Activated CD4-positive, alpha-beta memory T cell treated with anti-CD3 and anti-CD28 coated beads, Interleukin-2, amount 10 ng/mL, durations not matched to agents 7 days and 5 days (primary cell): ENCODE measurements at regions not wholly inside any gene's neighbourhood (a gene's known extent, or its start where the extent isn't known, plus 50 kb on each side); places are given as distances from the start of the nearest gene placed in this dataset.
"Not testable (repeated sequence)": the region's sequence is repeated elsewhere in the genome, so short reads cannot be mapped to it uniquely, and the experiment has no call there.

Experiments
- CTCF ChIA-PET: fragments of 350-600 bp; sonication (Branson Sonifier 250); formaldehyde crosslinking; loops from one replicate; lab custom pipeline; 2021; ENCODE audit warnings: antibody characterized with exemption, inconsistent platforms; lab: Charles Lee
- POLR2A ChIA-PET: fragments of 350-600 bp; sonication (Branson Sonifier 250); formaldehyde crosslinking; loops from one replicate; lab custom pipeline; 2021; ENCODE audit warnings: antibody characterized with exemption; lab: Charles Lee
- DNase-seq: peaks from one replicate; pipeline ENCODE4 v3.0.0-alpha.2; 2020
- H3K27ac Mint-ChIP-seq: one replicate; pipeline ENCODE4 v1.8.0; 2021; ENCODE audit warnings: mild to moderate bottlenecking, mixed read lengths
- H3K27me3 Mint-ChIP-seq: one replicate; pipeline ENCODE4 v1.8.0; 2021; ENCODE audit warnings: mixed read lengths
- H3K36me3 Mint-ChIP-seq: one replicate; pipeline ENCODE4 v1.8.0; 2021; ENCODE audit warnings: low read depth, mixed read lengths
- H3K4me1 Mint-ChIP-seq: one replicate; pipeline ENCODE4 v1.8.0; 2021; ENCODE audit warnings: mixed read lengths
- H3K4me3 Mint-ChIP-seq: one replicate; pipeline ENCODE4 v1.8.0; 2021; ENCODE audit warnings: mild to moderate bottlenecking, mixed read lengths
- H3K9me3 Mint-ChIP-seq: one replicate; pipeline ENCODE4 v1.8.0; 2021; ENCODE audit warnings: mixed read lengths

DNA sequence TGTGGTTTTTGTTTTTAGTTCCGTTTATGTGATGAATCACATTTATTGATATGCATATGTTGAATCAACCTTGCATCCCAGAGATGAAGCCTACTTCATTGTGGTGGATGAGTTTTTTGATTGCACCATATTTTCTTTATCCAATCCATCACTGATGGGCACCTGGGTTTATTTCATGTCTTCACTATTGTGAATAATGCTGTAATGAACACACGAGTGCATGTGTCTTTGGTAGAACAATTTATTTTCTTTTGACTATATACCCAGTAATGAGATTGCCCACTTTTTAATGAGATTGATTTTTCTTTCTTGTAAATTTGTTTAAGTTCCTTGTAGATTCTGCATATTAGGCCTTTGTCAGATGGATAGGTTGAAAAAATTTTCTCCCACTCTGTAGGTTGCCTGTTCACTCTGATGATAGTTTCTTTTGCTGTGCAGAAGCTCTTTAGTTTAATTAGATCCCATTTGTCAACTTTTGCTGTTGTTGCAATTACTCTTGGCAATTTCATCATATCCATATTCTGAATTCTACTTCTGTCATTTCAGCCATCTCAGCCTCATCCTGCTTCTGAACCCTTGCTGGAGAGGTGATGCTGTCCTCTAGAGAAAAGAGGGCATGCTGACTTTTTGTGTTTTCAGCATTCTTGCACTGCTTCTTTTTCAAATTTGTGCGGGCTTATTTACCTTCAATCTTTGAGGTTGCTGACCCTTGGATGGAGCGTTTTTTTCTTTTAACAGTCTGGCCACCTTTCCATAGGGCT is 96.2 kb upstream of the CTAGE1 start:
- POLR2A ChIA-PET: no interaction called here
- Mint-ChIP-seq H3K36me3 (no peaks in the 10 kb centered on the region), H3K27me3 (no peaks in the 10 kb centered on the region), H3K4me3 (no peak overlapping the region), H3K9me3 (peaks cover 2% of the 10 kb centered on the region), H3K27ac (no peak overlapping the region), H3K4me1 (no peaks in the 10 kb centered on the region)
- DNase-seq: no peak
- CTCF ChIA-PET: no interaction called here

GRCh38 chr18:22514655-22515054 is 96.9 kb upstream of the CTAGE1 start:
- peaks cover 2% of the 10 kb centered on the region for H3K9me3 Mint-ChIP-seq
- H3K27me3 Mint-ChIP-seq: no peaks in the 10 kb centered on the region
- H3K4me1 Mint-ChIP-seq: no peaks in the 10 kb centered on the region
- no peaks in the 10 kb centered on the region for H3K36me3 Mint-ChIP-seq
- ChIA-PET CTCF (no interaction called here), POLR2A (no interaction called here)
- H3K27ac Mint-ChIP-seq: no peak overlapping the region
- no peak for DNase-seq
- no peak overlapping the region for H3K4me3 Mint-ChIP-seq

GRCh38 chr18:22515250-22515649 is 97.5 kb upstream of the CTAGE1 start:
- Mint-ChIP-seq H3K9me3 (peaks cover 2% of the 10 kb centered on the region), H3K27me3 (no peaks in the 10 kb centered on the region), H3K4me3 (no peak overlapping the region), H3K36me3 (no peaks in the 10 kb centered on the region), H3K27ac (no peak overlapping the region), H3K4me1 (no peaks in the 10 kb centered on the region)
- no peak for DNase-seq
- ChIA-PET POLR2A (no interaction called here), CTCF (no interaction called here)

- no peak overlapping the region for H3K27ac Mint-ChIP-seq
These were observed 99.6 kb upstream of the CTAGE1 start for GRCh38 chr18:22517356-22517755.

DNA sequence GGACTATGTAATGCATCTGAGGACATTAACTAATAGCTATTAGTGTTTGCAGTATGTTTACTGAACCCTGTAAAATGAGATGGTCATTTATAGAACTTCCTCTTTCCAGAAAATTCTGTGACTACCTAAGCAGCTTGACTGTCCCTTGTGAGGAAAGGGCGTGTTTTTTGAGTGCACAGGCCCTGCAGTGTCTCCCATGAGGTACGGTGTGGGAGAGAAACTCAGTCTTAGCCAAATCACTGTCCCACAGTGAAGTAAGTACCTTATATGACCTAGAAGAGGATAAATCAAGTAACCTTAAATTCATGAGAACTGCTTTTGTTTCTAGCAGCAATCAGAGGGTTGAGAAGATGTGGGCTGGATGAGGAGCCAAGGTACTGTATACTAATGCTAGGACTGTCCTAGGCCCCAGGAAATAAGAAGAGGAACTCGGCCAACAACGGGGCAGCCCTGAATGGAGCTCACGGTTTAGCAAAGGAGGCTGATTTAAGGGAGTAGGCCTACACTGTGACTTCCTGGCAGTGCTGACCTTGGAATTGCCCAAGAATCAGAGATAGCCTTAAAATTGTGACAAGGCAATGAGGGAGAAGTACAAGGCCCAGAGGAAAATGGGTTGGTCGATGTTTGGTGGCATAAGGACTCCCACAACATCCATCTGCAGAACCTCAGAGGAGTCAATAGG is 103.5 kb upstream of the CTAGE1 start:
- Mint-ChIP-seq H3K27me3 (no peaks in the 10 kb centered on the region), H3K4me3 (no peak overlapping the region), H3K9me3 (no peaks in the 10 kb centered on the region), H3K4me1 (no peaks in the 10 kb centered on the region), H3K27ac (no peak overlapping the region), H3K36me3 (no peaks in the 10 kb centered on the region)
- ChIA-PET CTCF (no interaction called here), POLR2A (no interaction called here)
- no peak for DNase-seq

More at GRCh38 chr18:22517356-22517755, 99.6 kb upstream of the CTAGE1 start:
- ChIA-PET CTCF (no interaction called here), POLR2A (no interaction called here)
- Mint-ChIP-seq H3K4me3 (no peak overlapping the region), H3K36me3 (no peaks in the 10 kb centered on the region), H3K9me3 (peaks cover 2% of the 10 kb centered on the region), H3K4me1 (no peaks in the 10 kb centered on the region), H3K27me3 (no peaks in the 10 kb centered on the region)
- DNase-seq: no peak

GRCh38 chr18:22523481-22523880 is 105.8 kb upstream of the CTAGE1 start:
- no peaks in the 10 kb centered on the region for H3K36me3 Mint-ChIP-seq
- H3K27ac Mint-ChIP-seq: no peak overlapping the region
- ChIA-PET POLR2A (no interaction called here), CTCF (no interaction called here)
- H3K27me3 Mint-ChIP-seq: no peaks in the 10 kb centered on the region
- H3K9me3 Mint-ChIP-seq: peaks cover 6% of the 10 kb centered on the region
- no peak for DNase-seq
- no peak overlapping the region for H3K4me3 Mint-ChIP-seq
- H3K4me1 Mint-ChIP-seq: no peaks in the 10 kb centered on the region

GRCh38 chr18:22524783-22525182 is 107.1 kb upstream of the CTAGE1 start:
- Mint-ChIP-seq H3K4me1 (no peaks in the 10 kb centered on the region), H3K27ac (no peak overlapping the region), H3K27me3 (no peaks in the 10 kb centered on the region), H3K36me3 (no peaks in the 10 kb centered on the region), H3K4me3 (no peak overlapping the region), H3K9me3 (peaks cover 8% of the 10 kb centered on the region)
- ChIA-PET POLR2A (no interaction called here), CTCF (no interaction called here)
- no peak for DNase-seq

DNA sequence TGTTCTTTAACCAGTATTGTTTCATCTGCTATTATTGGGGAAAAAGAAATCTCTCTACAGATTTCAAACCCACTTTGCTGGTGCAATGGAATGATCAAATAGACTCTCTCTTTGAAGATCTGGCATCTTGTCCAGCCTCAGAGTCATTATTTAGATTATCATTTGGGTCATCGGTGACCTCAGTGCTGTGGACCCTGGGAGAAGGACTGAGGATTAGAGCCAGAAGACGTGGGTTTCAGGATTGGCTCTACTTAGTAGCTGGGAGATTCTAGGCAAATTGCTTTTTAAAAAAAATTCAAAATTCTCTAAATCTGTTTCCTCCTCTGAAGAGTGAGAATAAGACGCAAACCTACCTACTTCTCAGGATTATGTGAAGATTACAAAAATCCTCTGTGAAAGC is 107.6 kb upstream of the CTAGE1 start:
- Mint-ChIP-seq H3K27ac (no peak overlapping the region), H3K27me3 (no peaks in the 10 kb centered on the region), H3K4me1 (no peaks in the 10 kb centered on the region), H3K36me3 (no peaks in the 10 kb centered on the region), H3K9me3 (peaks cover 8% of the 10 kb centered on the region), H3K4me3 (no peak overlapping the region)
- POLR2A ChIA-PET: no interaction called here
- CTCF ChIA-PET: no interaction called here
- no peak for DNase-seq

DNA sequence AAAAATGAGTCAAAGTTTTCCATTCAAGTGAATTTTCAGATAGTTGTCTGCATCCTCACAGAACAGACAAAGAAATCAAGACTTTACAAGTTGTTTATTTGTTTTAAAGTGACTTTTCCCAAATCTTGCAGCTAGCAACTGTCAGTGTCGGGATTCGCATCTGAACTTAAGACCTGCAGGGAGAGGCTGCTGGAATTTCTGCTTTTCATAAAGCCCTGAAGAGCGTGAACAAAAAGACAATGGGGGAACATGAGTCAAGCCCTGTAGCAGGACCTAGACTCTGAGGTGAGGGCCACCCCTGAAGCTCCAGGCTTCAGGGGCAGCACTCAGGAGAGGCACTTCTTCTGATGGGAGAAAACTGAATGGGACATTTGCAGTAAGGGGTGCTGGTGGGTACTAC is 108.2 kb upstream of the CTAGE1 start:
- Mint-ChIP-seq H3K36me3 (no peaks in the 10 kb centered on the region), H3K9me3 (peaks cover 8% of the 10 kb centered on the region), H3K4me1 (no peaks in the 10 kb centered on the region), H3K4me3 (no peak overlapping the region), H3K27ac (no peak overlapping the region), H3K27me3 (no peaks in the 10 kb centered on the region)
- ChIA-PET POLR2A (no interaction called here), CTCF (no interaction called here)
- DNase-seq: no peak

- no peak for DNase-seq
- H3K27ac Mint-ChIP-seq: no peak overlapping the region
- no peak overlapping the region for H3K4me3 Mint-ChIP-seq
- ChIA-PET POLR2A (no interaction called here), CTCF (no interaction called here)
- no peaks in the 10 kb centered on the region for H3K36me3 Mint-ChIP-seq
- no peaks in the 10 kb centered on the region for H3K27me3 Mint-ChIP-seq
- H3K9me3 Mint-ChIP-seq: peaks cover 10% of the 10 kb centered on the region
- no peaks in the 10 kb centered on the region for H3K4me1 Mint-ChIP-seq
These were observed 110.6 kb upstream of the CTAGE1 start for GRCh38 chr18:22528291-22528690.

DNA sequence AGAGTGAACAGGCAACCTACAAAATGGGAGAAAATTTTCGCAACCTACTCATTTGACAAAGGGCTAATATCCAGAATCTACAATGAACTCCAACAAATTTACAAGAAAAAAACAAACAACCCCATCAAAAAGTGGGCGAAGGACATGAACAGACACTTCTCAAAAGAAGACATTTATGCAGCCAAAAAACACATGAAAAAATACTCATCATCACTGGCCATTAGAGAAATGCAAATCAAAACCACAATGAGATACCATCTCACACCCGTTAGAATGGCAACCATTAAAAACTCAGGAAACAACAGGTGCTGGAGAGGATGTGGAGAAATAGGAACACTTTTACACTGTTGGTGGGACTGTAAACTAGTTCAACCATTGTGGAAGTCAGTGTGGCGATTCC is 117.0 kb upstream of the CTAGE1 start:
- CTCF ChIA-PET, H3K36me3 Mint-ChIP-seq, DNase-seq, H3K9me3 Mint-ChIP-seq, POLR2A ChIA-PET, H3K27ac Mint-ChIP-seq, H3K27me3 Mint-ChIP-seq, H3K4me1 Mint-ChIP-seq, H3K4me3 Mint-ChIP-seq: not testable (repeated sequence)

- H3K4me3 Mint-ChIP-seq: no peak overlapping the region
- POLR2A ChIA-PET: no interaction called here
- peaks cover 2% of the 10 kb centered on the region for H3K9me3 Mint-ChIP-seq
- CTCF ChIA-PET: no interaction called here
- no peaks in the 10 kb centered on the region for H3K4me1 Mint-ChIP-seq
- H3K27me3 Mint-ChIP-seq: no peaks in the 10 kb centered on the region
- no peak overlapping the region for H3K27ac Mint-ChIP-seq
- H3K36me3 Mint-ChIP-seq: no peaks in the 10 kb centered on the region
- DNase-seq: no peak
These were observed 118.8 kb upstream of the CTAGE1 start for GRCh38 chr18:22536558-22536957.

GRCh38 chr18:22538426-22538825 is 120.7 kb upstream of the CTAGE1 start:
- POLR2A ChIA-PET: no interaction called here

More at GRCh38 chr18:22538426-22538825, 120.7 kb upstream of the CTAGE1 start:
- Mint-ChIP-seq H3K36me3 (no peaks in the 10 kb centered on the region), H3K4me1 (no peaks in the 10 kb centered on the region), H3K27ac (no peak overlapping the region), H3K9me3 (peaks cover 2% of the 10 kb centered on the region), H3K27me3 (no peaks in the 10 kb centered on the region), H3K4me3 (no peak overlapping the region)
- DNase-seq: no peak
- CTCF ChIA-PET: no interaction called here
